ENCODE measurements at regions not wholly inside any gene's neighbourhood (a gene's known extent, or its start where the extent isn't known, plus 50 kb on each side); places are given as distances from the start of the nearest gene placed in this dataset.

DNA sequence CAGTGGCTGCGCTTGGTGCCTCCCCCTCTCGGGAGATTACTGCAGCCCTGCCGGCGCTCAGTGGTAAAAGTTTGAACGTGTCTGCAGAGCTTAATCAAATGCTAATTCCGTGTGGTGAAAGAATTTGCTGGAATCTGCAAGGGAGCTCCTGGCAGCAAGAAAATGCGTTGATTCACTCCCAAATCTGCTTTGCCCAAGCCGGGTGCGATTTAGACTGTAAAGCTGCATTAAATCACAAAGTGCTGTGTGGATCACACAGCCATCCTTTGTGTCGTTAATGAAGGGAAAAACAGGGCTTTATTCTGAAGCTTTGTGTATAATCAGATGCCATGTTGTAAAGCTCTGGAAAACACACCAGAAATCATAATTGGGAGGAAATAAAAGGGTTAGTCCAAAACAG lies 444.1 kb downstream of the BCOR start:
- DNase-seq = no peak

DNA sequence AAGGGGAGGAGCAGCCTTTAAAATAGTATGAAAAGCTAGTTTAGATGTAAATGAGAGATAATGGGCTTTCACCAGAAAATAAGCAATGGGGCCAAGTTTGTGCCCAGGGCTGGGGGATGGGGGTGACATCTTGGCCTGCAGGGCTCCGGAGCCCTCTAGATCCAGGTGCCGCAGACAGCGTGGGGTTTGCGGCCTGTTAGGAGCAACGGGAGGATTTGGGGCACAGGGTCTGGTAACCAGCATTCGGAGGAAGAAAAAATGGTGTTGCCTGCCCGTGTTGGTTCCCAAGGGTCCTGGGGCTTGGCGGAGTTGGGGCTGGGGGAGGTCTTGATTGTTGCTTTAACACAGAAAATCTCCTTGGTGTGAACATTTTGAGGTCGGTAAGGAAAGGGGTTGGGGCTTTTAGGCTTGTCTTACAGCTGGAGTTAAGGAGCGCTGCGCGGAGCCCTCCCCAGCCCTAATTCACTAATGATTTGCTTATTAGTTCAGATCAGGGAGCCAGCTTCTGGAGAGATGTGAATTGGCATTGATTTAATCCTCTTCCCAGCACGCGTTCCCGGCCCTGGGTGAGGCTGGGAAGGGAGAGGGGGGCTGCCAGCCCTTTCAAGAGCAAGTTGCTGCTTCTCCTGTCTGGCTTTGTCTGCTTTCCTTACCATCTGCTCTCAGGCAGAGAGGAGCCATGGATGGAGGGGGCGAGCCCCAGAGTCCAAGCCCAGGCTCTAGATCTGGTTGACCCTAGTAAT lies 443.4 kb downstream of the BCOR start:
- no peak for DNase-seq

DNA sequence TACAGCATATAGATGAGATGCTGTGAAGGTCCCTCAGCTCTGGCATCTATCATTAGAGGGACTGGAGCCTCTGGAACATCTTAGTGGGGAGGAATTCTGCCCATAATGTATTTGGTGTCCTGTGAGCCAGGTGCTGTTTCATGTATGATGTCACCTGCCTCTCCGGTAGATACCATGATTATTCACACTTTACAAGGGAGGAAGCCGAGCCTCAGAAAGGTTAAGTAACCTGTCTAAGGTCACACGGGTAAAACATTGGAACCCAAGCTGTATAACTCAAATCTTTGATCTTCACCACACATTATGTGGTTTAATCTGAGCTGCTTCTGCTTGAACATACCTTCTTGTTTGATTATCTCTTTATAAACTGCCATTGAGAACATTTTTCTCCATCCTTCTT lies 442.8 kb downstream of the BCOR start:
- no peak for DNase-seq

DNA sequence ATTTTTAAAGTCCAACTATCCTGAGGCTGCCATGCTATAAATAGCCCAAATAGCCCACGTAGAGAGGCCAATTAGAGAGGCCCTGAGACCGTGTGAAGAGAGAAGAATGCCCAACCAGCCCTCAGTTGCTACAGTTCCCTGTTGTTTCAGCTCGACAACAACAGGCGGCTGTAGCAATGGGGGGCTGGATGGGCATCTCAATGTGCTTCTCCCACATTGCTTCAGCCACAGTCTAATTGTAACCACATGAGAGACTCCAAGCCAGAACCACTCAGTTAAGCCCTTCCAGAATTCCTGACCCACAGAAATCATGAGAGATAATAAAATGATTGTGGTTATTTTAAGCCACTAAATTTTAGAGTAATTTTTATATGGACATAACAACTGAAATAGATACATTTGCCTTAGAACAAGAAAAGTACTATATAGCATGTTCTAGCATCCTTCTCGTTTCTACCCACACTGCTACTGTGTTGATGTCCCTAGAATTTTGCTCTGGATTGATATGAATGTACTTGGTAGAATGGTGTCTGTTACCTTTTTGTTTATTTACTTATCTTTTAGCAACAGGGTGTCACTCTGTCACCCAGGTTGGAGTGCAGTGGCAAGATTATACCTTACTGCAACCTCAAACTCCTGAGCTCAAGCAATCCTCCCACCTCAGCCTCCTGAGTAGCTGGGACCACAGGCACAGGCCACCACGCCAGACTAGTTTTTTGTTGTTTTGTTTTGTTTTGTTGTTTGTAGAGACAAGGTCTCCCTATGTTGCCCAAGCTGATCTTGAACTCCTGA lies 436.4 kb downstream of the BCOR start:
- no peak for DNase-seq

DNA sequence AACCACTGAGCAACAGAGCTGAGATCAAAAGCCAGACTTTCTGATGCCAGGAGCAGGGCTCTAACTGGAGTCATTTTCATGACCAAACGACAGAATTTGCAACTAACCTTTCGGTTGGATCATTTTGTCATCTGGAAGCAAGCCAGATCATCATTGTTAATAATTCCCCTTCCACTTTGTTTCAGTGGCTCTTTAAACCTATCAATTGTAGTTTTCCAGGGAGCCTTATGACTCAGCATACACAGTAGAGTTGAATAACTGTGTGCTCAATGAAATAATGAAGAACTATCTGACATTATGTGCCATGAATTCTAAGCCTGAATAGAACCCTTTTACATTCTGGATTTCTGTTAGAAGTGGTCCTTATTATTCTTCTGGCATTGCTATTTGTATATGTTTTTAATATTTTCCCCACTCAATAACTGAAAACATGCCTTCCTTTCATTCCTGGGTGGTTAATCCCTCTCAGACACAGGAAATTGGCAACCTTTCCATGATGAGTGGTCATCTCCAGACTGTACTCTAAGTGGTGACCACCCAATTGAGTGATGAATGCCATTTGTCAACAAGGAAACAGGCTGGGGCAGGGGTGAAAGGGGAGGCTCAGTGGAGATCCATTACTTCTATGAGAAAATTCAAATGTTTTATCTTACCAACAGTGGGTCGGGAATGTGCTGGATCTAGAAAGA lies 431.8 kb downstream of the BCOR start:
- no peak for DNase-seq

DNA sequence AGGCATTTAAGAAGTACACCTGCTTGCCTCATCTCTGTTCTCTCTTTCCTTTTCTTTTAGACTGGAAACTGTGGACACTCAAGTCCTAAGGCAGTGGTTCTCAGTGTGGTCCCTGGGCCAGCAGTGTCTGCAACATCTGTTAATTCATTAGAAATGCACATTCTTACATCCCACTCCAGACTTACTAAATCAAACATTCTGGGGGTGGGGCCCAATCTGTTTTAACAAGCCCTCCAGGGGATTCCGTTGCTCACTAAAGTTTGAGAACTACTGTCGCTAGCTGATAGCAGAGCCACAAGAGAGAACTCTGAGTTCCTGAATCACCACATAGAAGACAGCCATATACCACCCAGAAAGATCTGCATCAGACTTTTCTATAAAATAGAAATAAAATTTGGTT lies 430.6 kb downstream of the BCOR start:
- DNase-seq = no peak

DNA sequence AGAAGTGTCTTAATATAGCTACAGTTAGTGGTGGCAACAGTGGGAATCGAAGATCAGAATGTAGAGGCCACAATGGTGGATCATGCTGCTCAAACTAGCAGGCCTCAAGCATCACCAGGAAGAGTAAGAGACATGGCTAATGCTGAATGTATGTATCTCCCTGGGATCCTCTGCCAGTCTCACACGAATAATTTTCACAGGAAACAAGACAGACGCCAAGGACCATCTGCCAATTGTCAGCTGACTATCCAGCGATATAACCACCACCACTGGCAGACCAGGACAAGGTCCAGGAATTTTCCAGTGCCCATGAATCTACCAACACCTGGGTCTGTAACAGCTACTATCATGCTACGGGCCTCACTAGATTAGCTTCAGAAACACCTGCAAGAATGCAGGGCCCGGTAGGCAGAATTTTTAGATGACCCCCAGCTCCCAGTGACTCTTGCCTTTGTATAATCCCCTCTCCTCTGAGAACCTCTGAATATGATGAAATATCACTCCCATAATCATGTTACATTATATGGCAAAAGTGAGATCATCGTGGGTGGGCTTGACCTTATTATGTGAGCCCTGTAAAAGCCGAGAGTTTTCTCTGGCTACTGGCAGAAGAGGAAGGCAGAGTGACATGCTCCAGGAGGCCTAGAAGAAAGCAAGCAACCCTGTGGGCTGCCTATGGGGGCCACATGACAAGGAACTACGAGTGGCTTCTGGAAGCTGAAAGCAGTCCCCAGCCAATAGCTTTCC lies 429.8 kb downstream of the BCOR start:
- DNase-seq = no peak

DNA sequence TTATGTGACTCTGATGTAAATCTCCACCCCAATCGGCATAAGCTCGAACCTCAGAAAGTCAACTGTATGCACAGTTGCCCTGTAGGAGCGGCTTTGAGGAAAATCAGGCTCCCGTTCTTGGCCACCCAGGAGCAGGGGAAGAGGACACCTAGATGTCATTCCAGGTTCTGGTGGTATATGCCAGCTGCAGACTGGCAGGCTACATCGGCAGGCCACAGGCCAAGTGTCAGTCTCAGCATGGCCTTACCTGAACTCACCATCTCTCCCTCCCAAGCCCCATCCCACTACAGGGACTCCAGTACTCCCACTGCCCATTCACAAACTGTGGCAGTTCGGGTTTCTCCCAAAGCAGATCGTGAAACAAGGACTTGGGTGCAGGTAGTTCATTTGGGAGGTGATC lies 428.1 kb downstream of the BCOR start:
- no peak for DNase-seq

DNA sequence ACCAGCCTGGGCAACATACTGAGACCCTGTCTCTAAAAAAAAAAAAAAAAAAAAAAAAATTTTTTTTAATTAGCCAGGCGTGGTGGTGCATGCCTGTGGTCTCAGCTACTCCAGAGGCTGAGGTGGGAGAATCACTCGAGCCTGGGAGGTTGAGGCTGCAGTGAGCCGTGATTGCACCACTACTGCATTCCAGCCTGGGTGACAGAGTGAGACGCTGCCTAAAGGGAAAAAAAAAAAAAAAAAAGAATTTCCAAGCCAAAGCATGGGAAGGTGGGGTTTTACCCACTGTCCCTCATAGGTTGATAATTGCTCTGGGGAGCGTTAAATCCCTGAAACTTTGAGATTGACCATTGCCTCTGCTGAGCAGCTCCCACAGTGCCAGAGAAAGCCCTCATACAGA lies 427.5 kb downstream of the BCOR start:
- no peak for DNase-seq

DNA sequence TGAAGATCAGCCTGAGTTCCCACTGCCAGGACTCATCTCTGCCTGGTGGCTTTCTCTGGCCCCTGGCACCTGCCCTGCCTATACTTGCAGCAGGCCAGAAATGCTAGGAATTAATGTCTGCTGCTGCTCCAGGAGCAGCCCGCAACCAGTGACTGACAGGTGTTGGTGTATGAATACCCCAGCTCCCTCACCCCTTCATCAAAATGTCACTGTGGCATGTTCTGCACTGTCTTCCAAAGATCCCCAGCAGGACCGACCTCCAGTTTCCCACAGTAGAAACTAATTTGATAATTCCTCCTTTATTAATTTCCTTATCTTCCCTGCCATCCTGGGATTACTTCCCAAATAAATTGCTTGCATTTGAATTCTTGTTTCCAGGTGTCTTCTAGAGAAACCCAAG lies 425.4 kb downstream of the BCOR start:
- DNase-seq = no peak

DNA sequence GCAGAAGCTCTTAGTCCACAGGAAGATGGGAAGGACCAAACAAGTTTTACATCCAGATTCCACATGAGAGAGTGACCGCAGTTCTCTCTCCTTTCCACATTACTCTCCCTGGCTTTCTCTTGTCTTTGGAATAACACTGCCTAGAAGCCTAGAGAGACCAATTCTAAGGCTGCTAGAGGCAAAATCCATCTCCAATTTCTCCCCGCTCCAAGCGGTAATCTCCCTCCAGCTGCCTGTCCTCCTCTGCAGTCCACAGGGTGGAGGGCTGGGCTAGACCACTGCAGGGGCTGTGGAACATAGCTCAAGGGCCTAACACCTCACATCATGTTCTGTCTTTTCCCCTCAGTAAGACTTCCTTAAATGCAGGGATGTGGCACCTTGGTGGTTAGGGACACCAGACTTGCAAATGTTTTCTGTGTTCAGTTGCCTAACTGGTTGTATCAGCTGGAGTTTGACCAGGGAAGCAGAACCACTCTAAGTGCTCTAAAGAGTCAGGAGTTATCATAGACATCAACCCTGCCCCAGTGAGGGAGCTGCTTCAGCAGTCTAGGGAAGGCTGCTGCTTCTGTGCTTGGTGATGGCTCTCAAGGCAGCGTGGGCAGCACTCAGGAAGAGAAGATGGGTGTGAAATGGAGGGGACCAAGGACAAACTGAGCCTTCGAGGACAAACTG lies 423.1 kb downstream of the BCOR start:
- DNase-seq = no peak

DNA sequence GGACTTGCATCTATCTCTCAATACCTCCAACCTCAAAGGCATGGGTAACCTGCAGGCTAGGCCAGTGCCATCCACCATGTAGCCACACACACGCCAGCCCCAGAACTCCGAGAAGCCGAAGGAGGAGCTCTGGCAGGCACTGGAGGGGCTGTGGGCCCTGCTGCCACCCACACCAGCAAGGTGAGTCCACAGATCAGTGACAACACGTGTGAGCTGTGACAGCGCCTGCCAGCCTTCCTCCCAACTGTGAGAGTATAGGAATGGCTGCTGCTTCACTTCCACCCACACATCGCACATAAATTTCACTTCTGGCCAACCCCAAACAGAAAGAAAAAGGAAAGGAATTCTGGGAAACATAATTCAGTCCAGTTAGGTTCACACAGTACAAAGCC lies 422.6 kb downstream of the BCOR start:
- no peak for DNase-seq

DNA sequence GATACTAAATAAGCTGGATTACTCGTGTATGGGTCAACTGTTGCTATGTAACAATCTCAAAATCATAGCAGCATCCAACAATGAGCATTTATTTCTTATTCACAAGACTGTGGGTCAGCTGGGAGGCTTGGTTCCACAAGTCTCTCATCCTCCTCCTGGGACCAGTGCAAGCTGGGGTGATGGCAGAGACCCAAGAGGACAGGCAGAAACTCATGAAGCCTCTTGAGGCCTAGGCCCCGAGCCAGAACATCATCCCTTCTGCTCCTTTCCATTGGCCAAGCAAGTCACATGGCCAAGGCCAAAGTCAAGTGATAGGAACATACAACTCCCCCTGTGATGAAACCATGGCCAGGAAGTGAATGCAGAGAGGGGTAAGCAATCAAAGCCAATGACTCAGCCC lies 422.1 kb downstream of the BCOR start:
- DNase-seq = no peak

DNA sequence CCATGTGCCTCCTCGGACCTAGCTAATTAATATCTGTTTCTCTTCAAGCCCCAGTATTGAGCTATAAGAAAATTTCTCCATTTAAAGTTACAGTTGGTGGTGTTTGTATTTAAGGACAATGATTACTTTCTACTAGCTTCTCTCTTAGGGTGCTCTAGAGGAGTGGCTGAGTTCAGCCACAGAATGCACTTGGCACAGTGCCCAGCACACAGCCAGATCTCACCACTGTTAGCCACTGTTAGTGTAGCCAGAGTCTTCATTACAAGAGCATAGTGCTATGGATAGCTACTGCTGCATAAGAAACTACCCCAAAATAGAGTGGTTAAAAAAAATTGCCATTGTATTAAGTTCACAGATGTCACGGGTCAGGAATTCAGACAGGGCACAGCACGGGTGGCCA lies 421.3 kb downstream of the BCOR start:
- no peak for DNase-seq

DNA sequence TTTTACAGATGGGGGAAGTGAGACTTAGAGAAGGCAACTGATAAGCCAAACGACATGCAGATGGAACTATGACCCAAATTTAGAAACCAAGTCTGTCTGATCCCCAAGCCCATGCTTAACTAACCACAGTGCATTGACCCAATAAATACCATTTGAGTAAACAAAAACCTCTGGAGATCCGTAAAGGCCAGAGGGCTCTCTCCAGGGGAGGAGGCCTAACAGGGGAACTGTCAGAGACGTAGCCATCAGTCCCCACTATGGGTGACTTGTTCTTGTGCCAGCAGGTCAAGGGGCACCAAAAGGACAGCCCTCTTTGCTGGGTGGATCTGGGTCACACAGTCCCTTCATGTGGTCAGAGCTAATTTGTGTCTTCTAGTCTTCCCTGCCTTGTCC lies 420.2 kb downstream of the BCOR start:
- no peak for DNase-seq

DNA sequence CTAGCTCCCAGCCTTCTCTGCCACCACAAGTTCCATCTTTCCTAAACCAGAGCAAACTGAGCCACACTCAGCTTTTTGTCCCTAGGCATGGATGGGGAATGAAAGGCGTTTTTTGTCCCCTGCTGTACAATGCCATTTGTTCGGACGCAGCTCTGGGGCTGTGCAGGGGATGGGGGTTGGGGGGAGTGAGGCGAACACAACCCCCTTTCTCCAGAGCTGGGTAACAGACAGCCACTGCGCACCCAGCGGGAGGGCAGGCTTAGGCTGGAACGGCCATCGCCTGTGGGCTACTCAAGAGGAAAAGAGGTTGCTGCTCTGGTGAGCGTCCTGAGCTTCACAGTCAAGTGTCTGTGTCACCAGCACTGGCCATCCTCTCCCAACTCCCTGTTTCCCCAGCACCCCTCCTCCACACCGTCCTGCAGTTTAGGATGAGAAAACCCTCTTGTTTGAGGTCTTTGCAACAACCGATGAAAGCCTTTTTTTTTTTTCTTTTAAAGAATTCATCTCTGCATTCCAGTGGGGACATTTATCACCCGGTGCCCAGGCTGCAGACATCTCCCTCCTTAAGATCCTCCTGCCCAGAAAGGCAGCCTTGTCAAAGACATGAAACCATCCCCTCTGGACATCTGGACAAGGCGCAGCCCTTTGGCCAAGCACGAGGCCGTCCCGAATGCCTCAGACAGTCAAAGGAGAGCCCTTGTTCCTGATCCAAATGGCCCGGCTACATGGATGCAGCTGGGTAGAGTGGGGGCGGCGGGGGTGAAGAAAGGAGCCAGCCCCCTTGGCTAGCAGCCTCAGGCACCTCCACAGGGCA lies 419.6 kb downstream of the BCOR start:
- DNase-seq = no peak

DNA sequence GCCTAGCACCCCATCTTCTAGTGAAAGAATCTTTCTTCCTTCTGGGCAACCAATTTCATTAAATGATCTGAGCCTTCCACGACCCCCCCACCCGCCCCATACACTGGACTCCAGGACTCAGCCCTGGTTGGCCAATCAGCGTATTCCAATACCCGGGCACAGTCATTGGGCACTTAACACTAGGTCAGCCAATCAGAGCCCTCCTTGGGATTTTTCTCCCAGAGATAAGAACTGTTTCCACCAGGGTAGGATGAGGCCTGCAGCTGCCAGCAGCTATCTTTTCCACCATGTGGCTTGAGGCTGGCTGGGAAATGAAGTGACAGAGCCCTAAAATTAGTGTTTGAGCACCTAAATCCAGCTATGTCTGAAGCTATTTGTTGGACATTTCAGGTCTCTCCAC lies 418.8 kb downstream of the BCOR start:
- DNase-seq = no peak

DNA sequence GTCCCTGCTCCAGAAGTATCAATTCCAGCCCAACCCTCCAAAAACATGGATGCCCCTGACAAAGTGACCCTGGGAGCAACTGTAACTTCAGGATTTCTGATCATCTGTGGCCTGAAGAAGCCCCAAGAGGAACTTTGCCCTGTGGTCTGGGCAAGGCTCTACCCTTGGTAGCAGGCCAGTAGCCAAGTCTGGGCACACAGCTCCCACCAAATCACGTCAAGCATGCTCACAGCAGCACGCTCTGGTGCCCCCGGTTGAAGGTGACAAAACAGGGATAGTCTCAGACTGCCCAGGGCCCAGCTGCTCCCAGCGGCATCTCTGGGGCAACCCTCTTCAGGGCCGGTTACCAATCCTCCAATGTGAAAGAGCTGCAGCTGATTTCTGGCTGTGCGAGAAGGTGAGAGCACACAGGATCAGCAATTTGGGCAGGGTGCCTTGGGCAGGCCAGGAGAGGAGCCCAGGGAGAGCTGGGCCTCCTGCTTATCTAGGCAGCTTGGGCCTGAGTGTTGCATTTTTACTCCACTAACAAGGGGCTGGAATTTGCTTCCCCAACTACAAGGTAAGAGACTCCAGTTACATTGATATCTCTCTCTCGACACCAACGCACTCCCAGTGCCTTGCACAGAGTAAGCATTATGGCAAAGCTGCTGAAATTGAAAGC lies 418.1 kb downstream of the BCOR start:
- no peak for DNase-seq

DNA sequence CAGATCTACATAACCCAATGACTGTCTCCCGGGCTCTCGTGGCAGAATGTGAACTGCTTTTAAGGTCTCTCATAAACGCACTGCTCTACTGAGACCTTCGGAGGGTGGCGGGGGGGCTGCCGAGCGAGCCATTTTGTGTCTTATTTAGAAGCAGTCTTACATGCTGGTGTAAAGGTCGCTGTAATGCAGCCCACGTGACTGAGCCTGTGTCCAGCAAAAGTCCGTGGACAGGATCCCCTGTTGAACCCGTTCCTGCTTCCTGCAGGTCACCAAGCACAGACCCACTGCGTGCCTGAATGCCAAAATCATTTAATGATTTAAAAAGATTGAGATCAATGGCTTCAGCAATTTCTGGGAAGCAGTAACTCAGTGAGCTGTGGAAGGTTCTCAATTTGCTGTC lies 415.9 kb downstream of the BCOR start:
- no peak for DNase-seq

DNA sequence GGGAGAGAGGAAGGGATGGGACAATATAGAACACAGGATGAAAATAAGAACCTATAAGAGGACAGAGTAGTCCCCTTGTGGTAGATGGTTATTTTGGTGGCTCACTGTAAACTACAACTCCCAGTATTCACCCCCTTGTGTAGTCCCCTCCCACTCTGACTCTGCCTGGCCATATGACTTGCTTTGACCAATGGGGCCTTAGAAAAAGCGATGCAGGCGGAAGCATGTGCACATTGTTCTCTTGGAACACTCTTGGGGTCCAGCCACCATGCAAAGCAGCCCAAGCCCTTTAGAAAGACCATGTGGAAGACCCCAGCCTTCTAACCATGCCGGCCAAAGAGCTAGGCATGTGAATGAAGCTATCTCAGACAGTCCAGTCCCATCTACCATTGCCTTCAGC lies 415.0 kb downstream of the BCOR start:
- no peak for DNase-seq

DNA sequence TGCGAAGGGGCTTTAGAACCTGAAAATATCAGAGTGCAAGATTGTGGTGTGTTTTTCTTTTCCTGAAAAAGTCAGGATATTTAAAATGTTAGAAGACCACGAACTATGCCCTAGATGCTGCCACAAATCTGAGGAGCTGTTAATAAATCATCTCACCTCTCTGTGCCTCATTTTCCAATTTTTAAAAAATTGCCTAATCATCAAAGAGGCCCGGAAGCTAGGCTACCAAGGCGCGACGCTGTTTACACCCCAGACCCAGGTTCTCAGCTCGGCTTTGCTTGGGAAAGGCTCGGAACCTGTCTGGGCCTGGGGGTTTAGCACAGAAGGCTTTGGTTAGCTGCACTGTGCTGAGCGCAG lies 409.6 kb downstream of the BCOR start:
- DNase-seq = no peak

All from CD4-positive, alpha-beta T cell treated with Interleukin-10 for 1 hour (primary cell).